ENCODE measurements at regions not wholly inside any gene's neighbourhood (a gene's known extent, or its start where the extent isn't known, plus 50 kb on each side); places are given as distances from the start of the nearest gene placed in this dataset.

DNA sequence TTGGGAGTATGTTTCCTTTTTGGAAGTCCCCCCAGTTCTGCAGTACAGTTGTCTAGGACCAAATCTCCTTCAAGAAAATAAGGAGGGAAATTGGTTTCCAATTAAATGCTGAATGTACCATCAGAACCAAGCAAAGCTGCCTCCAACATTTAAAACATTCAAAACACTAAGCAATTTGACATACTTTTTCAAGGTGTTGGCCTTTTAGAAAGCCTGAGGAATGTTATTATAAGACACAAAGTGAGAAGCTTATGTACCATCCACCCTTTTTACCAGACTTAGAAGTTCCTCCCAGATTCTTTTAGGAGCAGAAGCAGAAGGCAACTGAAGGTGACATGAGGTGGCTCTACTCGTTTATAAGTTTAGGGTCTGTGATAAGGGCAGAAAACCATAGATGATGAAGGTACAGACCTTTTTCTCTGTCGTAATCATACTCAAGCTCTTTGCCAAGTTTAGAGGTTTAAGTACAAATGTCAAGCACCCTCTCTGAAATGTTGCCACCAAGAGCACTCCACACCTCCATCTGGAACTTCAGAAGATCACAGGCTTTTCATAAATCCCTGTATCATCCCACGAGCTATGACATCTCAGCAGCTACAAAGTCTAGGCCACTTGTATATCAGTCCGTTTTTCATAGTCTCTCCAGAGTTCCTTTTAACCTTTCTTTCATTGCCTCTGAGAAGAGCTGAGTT, 282.5 kb upstream of the THBS1 start:
- no peak for DNase-seq

DNA sequence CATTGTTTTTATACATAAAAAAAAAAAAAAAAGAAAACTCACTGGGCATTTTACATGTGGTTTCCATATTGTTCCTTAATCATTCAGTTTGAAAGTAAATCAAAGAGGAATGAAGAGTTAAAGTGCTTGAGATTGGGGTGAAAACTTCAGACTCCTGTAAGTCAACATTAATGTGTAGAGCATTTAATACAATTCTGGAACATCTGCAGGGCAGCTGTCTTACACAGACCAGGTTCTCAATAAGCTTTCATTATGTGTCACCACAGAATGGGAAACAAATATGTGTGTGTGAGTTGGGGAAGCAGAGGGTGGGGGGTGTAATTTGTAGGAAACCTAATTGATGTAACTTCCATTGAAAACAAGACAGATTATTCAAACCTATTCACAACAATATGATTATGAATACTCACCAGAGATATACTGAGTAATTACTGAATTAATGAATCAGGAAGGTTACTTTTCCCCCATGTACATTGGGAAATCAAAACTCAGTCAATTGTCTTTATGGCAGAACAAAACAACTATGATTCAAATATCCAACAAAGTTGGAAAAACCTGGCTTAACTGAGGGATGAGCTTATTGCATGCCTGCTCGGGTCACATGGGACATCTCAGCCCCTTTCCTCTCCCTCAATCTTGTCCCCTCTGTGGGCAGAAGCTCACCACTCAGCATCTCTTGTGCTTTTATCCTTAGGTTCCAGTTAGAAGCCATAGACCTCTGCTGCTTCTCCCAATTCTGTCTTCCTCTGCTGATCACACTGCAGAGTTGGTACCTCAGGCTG, 281.2 kb upstream of the THBS1 start:
- no peak for DNase-seq

DNA sequence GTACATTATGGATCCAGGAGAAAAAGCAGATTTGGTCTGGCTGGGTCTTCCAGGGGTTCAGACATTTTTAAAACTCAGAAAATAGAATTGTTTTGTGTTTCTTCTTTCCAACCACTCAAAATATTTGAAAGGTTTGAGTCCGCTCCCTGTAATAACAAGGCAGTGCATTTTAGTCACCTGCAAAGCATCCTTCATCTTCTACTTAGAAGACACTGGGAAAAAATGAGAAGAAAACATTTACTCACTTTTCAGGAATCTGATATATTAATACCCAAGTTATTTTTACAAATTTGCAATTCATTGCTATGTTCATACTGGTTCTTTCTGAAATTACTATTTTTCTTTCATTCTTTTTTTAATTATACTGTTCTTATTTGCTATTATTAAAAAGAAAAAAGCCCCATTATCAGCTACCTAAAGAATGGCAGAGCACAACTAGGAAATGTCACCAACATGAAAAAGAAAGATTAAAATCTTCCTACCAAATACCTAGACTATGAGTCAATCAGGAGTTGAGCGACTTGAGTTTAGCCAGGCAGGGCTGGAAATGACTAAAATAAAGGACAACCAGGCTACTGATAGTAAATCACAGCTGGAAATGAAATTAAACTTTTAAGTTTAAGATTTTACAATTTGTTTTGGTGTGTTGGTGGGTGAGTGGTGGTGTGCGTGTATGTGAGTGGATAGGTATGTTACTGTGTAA, 280.3 kb upstream of the THBS1 start:
- DNase-seq, result no peak

DNA sequence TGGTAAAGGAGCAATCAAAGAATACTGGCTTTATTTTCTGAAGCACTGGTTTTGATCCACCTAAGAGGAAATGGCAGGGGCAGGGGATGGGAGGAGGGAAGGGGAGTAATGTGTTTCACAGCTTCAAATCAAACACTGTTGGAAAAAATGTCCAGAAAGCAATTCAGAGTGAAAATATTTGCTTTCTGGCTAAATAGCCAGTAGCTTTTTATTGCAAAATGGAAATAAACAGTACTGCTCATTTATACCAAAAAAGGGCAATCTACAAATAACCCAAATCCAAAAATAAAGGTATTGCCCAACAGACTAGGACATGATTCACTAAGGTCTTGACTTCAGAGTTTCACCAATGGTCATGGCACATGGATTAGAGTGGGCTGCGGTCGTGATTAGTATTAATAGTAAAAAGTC, 279.3 kb upstream of the THBS1 start:
- no peak for DNase-seq

DNA sequence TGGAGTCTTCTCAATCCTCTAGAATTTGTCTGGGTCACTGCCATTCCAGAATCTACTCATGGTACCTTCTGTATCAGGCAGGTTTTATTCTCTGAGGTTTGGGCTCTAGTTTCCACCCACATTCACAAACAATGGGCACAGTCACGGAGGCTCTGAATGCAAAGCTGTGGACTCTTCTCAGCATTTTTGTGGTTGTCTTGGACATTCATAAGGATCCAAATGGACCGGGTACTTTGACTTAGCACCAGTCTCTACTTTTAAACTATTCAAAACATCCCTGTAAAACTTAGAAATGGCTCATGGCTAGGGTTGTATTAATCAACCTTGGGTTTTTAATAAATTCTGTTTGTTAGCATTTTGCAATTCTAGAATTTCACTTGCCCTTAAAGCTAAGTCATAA, 277.9 kb upstream of the THBS1 start:
- DNase-seq, result no peak

DNA sequence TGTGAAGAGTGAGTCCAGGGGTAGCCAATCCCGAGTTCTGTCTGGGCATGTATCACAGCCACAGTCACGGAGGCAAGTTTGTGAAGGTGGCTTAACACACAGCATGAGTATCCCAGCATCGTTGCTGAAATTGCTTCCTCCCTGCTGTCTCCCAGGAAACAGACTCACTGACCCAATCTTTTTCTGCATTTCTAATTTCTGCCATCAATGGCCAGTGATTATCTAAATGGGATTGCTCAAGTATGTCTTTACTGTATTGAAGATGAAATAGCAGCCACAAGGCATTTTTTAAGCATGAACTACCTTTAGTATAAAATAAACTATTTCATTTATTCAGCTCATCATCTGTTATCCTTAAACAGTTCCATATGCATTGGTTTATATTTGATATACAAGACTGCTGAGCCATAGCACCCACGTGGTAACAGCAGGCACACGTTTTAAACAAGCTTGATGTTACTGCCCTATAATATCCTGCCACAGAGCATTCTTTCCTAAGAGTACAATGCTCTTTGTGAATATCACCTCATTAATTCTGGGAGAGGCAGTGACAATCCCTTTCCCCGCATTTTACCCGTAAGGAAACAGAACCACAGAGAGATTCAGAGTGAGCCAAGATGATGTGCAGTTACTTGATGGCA, 276.6 kb upstream of the THBS1 start:
- no peak for DNase-seq

DNA sequence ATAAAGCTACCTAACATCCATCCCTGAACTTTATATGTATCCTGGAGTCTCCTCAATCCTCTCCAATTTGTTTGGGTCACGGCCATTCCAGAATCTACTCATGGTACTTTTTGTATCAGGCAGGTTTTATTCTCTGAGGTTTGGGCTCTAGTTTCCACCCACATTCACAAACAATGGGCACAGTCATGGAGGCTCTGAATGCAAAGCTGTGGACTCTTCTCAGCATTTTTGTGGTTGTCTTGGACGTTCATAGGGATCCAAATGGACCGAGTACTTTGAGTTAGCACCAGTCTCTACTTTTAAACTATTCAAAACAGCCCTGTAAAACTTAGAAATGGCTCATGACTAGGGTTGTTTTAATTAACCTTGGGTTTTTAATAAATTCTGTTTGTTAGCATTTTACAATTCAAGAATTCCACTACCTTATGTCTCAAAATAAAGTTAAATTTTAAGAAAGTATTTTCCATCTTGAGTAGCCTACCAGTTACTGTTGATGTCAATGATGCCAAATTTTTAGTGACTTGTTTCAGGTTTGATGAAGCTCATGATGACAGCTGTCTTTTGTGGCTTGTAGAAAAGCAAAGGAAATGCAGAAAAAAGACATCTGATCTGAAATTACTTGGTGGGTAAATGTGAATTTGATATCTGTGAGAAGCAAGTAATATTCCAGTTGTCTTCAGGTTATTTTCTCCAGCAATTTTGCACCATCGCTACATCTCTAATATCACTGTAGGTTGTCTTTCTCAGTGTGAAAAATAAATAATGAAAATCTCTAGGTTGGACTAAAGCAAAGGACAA, 275.7 kb upstream of the THBS1 start:
- DNase-seq, result no peak

DNA sequence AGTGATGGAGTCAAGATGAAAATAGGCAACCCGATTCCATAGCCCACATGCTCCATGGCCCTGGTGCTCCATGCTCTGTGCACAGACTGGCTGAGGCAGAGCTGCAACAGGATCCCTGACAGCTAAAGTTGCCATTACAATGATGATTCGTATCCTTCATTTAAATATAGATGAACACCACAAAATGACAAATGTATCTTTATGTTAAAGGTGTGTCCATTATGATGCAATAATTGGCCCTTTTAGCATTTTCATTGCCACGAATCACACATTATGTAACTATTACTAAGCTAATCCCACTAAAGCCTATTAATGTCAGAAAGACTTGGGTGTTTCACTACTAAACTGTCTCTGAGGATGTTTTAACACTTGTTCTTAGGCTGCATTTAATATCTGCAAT, 270.2 kb upstream of the THBS1 start:
- no peak for DNase-seq

DNA sequence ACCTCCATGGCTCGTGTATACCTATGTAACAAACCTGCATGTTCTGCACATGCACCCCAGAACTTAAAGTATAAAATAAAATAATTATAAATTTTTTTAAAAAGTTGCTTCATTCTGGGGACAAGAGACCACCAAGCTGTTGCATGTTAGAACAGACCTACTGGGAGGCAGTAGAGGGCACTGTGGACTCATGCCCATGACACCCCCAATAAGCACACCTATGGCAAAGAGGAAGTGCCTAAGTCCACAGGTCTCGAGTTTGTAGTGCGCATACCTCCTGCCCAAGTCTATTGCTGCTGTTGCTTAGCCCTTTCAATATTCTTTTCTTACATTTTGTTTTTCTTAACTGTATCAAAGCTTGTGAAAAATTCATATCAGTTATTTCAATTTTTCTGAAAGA, 267.9 kb upstream of the THBS1 start:
- DNase-seq, result no peak

DNA sequence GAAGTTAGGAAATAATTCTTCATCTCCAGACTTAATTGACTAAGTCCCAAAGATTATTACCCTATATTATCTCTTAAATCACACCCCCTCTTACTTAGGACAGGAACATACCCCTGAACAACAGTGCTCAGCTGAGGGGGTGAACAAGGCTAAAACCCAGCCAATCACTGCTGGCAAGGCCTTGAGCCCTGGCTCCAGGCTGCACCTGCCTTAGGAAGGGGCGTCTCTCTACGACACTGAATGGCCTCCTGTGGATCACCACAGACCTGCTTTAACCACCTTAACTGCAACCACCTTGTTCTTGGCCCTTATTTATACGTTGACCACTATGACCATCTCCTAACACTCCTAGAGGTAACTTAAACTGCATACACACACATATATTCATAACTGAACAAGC, 267.4 kb upstream of the THBS1 start:
- no peak for DNase-seq

DNA sequence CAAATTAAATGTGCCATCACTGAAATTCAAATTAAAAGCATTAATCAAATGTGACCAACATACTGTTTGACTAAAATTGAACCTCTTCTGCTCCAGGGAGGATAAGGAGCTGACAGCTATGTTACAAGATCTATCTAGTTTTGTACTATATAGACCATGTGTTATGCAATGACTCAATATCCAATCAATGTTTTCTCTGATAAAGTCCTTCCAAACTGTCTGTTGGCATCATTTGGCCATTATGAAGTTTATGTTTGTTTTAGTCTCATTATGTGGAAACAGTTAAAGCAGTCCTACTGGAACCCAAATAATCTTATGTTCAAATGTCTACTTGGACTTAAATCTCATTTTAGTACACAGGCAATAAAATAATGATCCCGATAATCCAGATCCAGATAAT, 267.0 kb upstream of the THBS1 start:
- no peak for DNase-seq

DNA sequence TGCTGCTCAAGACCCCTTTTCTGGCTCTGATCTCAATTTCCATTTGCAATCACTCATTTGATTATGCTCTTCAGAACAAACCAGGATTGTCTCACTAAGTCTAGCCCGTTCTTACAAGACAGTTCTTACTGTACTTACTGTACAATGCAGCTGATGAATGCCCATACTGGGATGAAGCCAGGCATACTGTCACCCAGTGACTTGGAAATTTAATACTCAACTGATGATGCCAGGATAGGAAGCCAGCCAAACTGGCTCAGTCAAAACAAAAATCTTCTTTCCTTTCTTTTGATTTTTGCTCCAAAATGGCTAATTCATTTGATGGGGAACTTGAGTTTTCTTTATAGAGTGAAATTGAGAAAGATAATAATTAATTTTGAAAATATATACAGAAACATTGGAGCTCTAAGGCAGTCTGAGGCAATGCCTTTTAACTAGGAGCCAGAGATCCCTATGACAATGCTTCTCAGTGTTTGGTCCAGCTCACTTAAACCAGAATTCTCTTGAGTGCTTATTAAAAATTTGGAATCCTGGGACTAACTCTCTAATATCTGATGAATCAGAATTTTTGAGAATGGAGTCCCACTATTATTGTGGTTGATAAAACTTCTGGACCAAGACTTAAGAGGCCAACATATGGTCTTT, 265.6 kb upstream of the THBS1 start:
- DNase-seq, result no peak

DNA sequence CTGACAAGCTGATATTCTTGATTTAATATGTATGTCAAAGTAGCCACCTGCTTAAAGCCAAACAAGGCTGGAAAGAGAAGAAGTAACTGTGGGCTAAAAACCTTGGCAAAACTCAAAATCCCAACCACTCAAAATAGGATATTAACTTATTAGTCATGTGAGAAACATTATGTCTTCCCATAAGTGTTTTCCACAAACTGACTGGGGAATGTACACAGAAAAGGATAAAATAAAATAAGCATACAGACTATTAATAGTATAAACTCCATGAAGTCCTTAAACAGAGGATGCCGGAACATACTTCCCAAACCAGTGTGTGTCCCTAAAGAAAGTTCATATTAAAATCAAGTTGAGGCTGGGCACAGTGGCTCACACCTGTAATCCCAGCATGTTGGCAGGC, 263.7 kb upstream of the THBS1 start:
- DNase-seq, result no peak

DNA sequence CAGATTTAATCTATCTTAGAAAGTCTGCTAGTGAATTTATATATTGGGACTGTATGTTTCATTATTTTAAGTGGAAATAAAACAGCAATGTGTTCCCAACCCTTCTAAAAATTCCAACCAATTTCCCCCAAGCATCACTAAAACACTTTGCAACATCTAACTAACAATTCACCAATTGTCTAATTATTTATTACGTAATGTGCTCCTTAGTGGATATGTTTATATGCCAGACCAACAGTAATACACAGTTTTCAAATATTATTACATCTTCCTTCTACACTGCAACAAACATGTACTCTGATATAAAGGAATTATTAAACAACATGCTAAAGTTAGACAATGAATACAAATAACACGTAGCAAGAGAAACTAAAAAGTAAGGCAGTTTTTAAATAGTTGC, 262.6 kb upstream of the THBS1 start:
- DNase-seq, result no peak

DNA sequence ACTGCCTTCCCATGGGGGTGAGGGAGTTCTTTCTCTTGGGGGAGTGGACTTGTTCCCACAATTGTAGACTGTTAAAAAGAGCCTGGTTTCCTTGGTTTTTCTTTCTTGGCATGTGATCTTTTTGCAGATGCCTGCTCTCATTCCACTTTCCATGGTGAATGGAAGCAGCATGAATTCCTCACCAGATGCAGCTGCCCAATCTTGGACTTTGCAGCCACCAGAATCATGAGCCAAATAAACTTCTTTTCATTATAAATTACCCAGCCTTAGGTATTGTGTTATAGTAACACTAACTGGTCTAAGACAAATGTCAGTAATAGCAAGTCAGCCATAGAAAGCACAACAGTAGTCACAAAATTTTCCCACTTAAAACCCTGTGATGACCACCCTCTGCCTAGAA, 260.5 kb upstream of the THBS1 start:
- DNase-seq, result no peak

DNA sequence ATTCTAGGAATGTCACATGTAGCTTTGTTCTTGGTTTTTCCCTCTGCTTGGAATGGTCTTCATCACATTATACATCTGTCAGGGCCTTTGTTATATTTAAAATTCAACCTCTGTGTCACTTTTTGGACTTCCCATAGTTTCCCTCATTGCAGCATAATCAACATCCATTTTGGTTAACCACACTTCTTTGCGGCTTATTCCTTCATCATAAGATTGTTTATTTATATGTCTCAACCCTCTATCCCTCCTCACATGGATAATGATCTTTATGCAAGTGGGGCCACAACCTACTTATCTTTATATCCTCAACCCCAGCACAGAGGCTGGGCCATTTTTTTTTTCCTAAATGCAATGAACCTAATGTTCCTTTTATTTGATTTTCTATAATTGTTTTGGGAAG, 260.0 kb upstream of the THBS1 start:
- DNase-seq, result no peak

DNA sequence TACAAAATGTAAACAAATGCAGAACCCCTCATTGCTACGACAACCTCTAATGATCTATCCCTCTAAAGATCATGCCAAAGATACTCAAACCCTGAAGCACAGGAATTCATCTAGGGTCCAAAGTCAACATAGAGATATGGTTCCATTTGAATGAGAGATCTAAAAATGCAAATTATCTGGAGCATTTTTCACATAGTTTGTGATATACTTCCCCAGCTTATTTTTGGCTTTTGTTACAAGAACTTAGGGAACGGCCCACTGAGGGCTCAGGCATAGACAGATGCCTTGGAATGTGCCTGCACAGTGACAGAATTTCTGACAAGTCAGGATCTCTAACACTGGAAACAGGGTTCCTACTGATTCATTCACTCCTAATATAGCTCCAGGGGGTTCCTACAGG, 258.9 kb upstream of the THBS1 start:
- no peak for DNase-seq

DNA sequence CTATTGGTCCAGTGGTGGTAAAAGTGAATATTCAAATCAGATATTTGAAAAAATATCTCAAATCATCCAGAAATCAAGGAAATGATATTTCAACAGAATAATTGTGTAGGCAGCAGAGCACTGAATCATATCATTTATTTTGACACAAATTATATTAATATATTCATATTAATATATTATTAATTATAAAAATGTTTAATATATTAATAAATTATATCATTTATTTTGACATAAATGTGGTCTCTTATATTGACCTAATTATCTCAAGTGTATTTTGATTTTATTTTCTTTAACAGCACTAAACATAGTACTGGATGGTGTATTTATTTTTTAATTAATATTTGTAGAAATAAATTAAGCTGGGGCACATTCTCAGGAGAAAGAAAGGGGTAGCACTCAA, 257.7 kb upstream of the THBS1 start:
- DNase-seq, result no peak

DNA sequence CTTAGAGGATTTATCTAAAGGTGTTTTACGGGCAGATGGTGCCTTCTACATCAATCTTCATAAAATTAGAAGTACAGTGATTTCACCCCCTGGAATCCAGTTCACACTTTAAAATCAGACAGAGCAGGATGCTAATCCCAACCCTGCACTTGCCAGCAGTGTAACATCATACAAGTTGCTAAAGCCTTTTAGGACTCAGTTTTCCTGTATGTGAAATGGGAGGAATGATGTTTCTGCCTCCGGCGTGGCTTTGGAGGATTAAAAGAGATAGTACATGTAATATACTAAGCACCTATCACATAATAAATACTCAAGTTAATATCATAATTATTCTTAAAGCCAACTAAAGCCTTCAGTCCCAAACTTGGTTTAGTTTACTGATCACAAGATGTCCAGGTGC, 257.2 kb upstream of the THBS1 start:
- DNase-seq, result no peak

DNA sequence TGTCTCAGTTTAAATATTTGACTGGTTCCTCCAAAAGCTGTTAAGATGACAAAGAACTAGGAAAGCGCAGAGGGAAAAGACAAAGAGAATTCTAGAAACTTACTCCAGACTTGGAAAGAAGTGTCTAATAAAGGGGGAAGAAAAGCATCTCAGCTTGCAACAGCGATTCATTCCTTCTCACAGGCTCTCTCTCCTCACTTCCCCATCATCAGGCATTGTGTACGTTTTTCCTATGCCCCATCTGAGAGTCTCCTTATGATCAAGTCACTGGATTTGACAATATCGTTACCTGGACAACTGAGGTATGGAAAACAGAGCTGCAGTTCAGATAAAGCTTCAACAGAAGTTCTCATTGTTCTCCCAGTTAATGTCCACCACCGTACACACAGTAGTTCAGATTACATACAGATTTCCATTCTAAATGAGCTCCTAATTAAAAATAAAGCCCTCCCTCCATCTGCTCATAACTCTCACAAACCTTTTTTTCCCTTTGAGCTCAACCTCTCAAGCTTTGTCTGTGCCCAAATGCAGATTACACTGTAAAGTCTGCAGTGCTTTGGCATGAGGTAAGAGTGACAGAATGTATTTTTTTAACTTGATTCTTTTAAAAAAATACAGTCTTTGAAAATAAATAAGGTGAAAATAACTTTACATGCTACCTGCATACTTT, 254.4 kb upstream of the THBS1 start:
- DNase-seq, result no peak

DNA sequence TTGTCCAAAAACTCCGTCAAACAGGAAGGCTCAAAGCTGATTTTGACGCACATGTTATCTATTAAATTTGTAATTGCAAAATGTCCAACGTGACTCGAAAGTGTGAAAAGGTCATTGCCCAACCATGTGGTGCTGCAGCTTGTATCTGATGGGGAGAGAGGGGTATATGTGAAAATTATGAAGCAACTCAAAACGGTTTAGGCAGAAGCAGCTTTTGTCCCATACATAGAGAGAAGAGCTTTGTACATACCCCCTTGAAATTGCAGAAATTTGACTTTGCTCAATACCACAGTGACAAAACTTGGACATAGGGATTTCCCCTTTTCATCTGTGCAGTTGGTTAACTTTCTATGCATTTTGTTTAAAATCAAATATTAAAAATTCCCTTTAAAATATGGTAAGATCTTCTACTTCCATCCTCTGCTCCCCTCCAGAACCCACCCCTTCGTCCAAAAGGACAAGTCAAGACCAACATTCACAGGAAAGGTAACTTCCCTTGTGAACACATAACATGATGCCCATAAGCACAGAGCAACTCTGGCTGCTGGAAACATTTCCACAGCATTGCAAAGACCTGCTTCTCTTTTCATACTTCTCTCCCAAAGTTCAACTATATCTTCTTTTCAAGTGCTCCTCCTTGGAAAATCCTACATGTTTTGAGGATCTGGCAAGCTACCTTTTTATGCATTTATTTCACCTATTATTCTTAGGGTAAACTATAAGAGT, 253.7 kb upstream of the THBS1 start:
- DNase-seq, result no peak

Measured in NCI-H510A (cell line).